BE2C (cell line): ENCODE measurements at regions not wholly inside any gene's neighbourhood (a gene's known extent, or its start where the extent isn't known, plus 50 kb on each side); places are given as distances from the start of the nearest gene placed in this dataset.

Experiments
- DNase-seq: peaks from one replicate; pipeline ENCODE4 v3.0.0-alpha.2; 2020
- H3K27me3 ChIP-seq: fragments of 250-450 bp; sonication (Bioruptor Pico); 2 replicates; pipeline ENCODE4 v1.5.1; 2020; ENCODE audit warnings: mild to moderate bottlenecking
- H3K36me3 ChIP-seq: fragments of 250-450 bp; sonication (Bioruptor Pico); 2 replicates; pipeline ENCODE4 v1.5.1; 2020; ENCODE audit warnings: mild to moderate bottlenecking
- H3K4me1 ChIP-seq: fragments of 250-450 bp; sonication (Bioruptor Pico); 2 replicates; pipeline ENCODE4 v1.5.1; 2020
- H3K4me3 ChIP-seq: 2 replicates; pipeline ENCODE4 v1.5.1; 2011; ENCODE audit warnings: low read depth, low read length
- H3K9me3 ChIP-seq: fragments of 250-450 bp; sonication (Bioruptor Pico); 2 replicates; pipeline ENCODE4 v1.5.1; 2020
- TF ChIP-seq, protein P1 (sequence below): IDR thresholded peaks from 2 replicates; pipeline ENCODE4 v1.5.1; 2012; ENCODE audit warnings: mild to moderate bottlenecking, low read depth, low read length

GRCh38 chr11:26263769-26264168 is 68.2 kb upstream of the ANO3 start:
- DNase-seq: no peak
- H3K36me3 ChIP-seq: no peaks in the 10 kb centered on the region
- TF ChIP-seq, protein P1, sequence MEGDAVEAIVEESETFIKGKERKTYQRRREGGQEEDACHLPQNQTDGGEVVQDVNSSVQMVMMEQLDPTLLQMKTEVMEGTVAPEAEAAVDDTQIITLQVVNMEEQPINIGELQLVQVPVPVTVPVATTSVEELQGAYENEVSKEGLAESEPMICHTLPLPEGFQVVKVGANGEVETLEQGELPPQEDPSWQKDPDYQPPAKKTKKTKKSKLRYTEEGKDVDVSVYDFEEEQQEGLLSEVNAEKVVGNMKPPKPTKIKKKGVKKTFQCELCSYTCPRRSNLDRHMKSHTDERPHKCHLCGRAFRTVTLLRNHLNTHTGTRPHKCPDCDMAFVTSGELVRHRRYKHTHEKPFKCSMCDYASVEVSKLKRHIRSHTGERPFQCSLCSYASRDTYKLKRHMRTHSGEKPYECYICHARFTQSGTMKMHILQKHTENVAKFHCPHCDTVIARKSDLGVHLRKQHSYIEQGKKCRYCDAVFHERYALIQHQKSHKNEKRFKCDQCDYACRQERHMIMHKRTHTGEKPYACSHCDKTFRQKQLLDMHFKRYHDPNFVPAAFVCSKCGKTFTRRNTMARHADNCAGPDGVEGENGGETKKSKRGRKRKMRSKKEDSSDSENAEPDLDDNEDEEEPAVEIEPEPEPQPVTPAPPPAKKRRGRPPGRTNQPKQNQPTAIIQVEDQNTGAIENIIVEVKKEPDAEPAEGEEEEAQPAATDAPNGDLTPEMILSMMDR: no peak

DNA sequence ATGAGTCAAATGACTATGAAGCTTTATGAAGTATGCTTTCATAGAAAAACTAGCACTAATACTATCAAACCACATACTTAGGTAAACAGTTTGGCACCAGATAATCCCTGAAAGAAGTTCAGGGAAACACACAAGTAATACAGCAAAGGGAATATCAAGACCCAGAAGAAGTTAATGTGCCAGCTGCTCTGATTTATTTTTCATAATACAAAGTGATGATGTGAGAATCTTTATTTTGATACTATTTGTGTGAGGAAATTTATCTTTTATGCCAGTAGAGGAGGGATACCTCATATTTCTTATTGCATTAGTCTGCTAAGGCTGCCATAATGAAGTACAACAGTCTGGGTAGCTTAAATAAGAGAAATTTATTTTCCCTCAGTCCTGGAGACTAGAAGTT is 67.7 kb upstream of the ANO3 start:
- TF ChIP-seq, protein P1: no peak

More at GRCh38 chr11:26263769-26264168, 68.2 kb upstream of the ANO3 start:
- no peak overlapping the region for H3K4me3 ChIP-seq
- H3K27me3 ChIP-seq: no peaks in the 10 kb centered on the region
- H3K4me1 ChIP-seq: no peaks in the 10 kb centered on the region
- H3K9me3 ChIP-seq: no peaks in the 10 kb centered on the region

GRCh38 chr11:26268980-26269660 is 62.8 kb upstream of the ANO3 start:
- no peaks in the 10 kb centered on the region for H3K27me3 ChIP-seq
- TF ChIP-seq, protein P1: no peak
- no peak overlapping the region for H3K4me3 ChIP-seq
- no peaks in the 10 kb centered on the region for H3K36me3 ChIP-seq
- no peaks in the 10 kb centered on the region for H3K4me1 ChIP-seq
- no peak for DNase-seq
- no peaks in the 10 kb centered on the region for H3K9me3 ChIP-seq

More for the DNA sequence above, 67.7 kb upstream of the ANO3 start:
- no peaks in the 10 kb centered on the region for H3K4me1 ChIP-seq
- no peaks in the 10 kb centered on the region for H3K9me3 ChIP-seq
- H3K36me3 ChIP-seq: no peaks in the 10 kb centered on the region
- H3K27me3 ChIP-seq: no peaks in the 10 kb centered on the region
- no peak for DNase-seq
- H3K4me3 ChIP-seq: no peak overlapping the region

DNA sequence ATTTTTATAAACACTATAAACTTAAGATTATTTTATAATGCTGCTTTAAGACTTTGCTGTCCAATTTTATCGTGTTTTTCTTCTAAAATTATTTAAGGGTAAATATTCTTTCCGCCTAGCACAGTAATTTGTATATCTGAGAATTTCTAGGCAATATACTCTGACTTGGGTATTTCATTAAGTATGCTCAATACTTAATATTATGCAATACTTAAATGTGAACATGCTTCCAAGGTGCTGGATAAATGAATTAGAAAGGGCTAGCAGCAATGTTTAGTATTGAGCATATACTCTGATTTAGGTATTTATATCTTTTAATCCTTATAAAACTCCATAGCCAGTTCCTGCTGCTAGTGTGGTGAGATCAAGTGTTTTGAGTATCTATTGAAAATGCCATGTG is 60.3 kb upstream of the ANO3 start:
- no peaks in the 10 kb centered on the region for H3K9me3 ChIP-seq
- TF ChIP-seq, protein P1: no peak
- no peak overlapping the region for H3K4me3 ChIP-seq
- H3K27me3 ChIP-seq: no peaks in the 10 kb centered on the region
- 0 out of 2 replicates have a peak, but pooled peaks cover 2% of the 10 kb centered on the region for H3K4me1 ChIP-seq
- H3K36me3 ChIP-seq: no peaks in the 10 kb centered on the region
- no peak for DNase-seq

- Histone ChIP-seq H3K4me3 (no peak overlapping the region), H3K4me1 (0 out of 2 replicates have a peak, but pooled peaks cover 2% of the 10 kb centered on the region), H3K27me3 (no peaks in the 10 kb centered on the region), H3K36me3 (no peaks in the 10 kb centered on the region), H3K9me3 (no peaks in the 10 kb centered on the region)
- peak; percentile 37 for DNase-seq
- TF ChIP-seq, protein P1: peak; percentile 85
These were observed 55.0 kb upstream of the ANO3 start for GRCh38 chr11:26276798-26277424.

DNA sequence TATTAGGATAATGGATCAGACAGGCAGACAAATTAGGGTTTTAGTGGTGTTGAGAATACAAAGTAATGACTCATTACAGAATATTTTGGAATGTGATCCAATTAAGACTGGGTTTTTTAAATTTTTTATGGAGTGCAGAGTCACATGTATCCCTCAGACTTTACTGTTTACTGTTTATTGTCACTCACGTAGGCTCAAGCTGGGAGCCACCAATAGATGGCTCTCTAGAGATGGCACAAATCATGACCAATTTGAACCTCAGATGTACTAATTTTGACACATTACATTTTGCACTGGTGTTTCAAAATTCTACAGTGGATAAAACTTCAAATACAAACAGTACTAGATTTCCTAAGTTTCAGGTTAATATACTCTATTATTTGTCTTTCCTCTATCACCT is 53.6 kb upstream of the ANO3 start:
- no peak overlapping the region for H3K4me3 ChIP-seq
- no peaks in the 10 kb centered on the region for H3K9me3 ChIP-seq
- H3K4me1 ChIP-seq: 0 out of 2 replicates have a peak, but pooled peaks cover 2% of the 10 kb centered on the region
- H3K27me3 ChIP-seq: no peaks in the 10 kb centered on the region
- DNase-seq: no peak
- TF ChIP-seq, protein P1: peak; percentile 29
- H3K36me3 ChIP-seq: no peaks in the 10 kb centered on the region
